IPS-18a (cell line): ENCODE measurements at regions not wholly inside any gene's neighbourhood (a gene's known extent, or its start where the extent isn't known, plus 50 kb on each side); places are given as distances from the start of the nearest gene placed in this dataset.

ENCODE experiments used
- H3K27ac ChIP-seq: one replicate; pipeline ENCODE4 v1.5.1; 2013; ENCODE audit warnings: low read length
- H3K27me3 ChIP-seq: one replicate; pipeline ENCODE4 v1.6.1; 2013; ENCODE audit warnings: mild to moderate bottlenecking, low read length; ENCODE audit not compliant: control insufficient read depth, insufficient read depth
- H3K36me3 ChIP-seq: one replicate; pipeline ENCODE4 v1.6.1; 2013; ENCODE audit warnings: low read depth, low read length; ENCODE audit not compliant: control insufficient read depth
- H3K4me1 ChIP-seq: one replicate; pipeline ENCODE4 v1.6.1; 2013; ENCODE audit warnings: low read depth, low read length; ENCODE audit not compliant: control insufficient read depth
- H3K4me3 ChIP-seq: one replicate; pipeline ENCODE4 v1.5.1; 2013; ENCODE audit warnings: low read length
- H3K9ac ChIP-seq: one replicate; pipeline ENCODE4 v1.6.1; 2013; ENCODE audit warnings: mild to moderate bottlenecking, low read length, moderate library complexity
- H3K9me3 ChIP-seq: one replicate; pipeline ENCODE4 v1.6.1; 2013; ENCODE audit warnings: low read depth, low read length; ENCODE audit not compliant: control insufficient read depth

DNA sequence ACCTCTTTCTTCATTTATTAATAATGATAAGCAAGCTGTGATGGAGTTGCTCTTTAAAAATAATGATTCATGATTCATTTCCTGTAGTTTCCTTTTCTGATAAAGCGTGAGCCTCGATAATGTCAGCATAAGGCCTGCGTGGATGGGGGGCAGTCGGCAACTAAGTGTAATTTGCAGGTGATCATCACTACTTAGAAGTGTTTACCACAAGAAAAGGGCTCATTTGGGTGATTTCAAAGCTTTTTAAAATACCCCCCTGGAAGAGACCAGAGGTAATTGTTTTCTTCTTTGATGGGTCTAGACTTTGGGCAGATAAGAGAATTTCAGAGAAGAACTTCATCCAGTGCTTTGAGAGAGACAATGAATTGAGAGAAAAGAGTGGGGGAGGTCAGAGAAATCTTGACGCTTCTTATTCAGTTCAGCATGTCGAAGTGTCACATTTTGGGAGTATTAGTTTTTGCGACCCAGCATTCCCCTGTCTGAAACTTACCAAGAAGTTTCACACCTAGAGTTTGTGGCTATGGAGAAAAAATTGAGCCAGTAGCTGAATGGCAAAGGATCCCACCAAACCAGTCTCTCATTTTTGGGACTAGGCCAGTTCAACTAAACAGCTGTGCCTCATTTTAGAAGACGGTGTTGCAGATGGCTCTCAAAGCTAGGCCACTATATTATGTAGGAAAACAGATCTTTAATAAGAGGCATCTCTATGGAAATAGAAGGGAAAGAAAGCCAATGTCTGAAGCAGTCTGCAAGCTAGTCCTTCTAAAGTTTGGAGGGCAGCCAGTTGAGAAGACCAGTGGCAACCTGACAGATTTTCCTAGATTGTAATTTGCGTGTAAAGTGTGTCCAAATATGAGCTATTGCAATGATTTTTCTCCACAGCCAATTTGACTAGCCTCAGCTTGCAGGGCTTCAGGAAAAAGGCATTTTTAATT lies 171.0 kb upstream of the PPP1R2C start:
- Histone ChIP-seq H3K4me1 (no peaks in the 10 kb centered on the region), H3K9ac (no peak overlapping the region)

DNA sequence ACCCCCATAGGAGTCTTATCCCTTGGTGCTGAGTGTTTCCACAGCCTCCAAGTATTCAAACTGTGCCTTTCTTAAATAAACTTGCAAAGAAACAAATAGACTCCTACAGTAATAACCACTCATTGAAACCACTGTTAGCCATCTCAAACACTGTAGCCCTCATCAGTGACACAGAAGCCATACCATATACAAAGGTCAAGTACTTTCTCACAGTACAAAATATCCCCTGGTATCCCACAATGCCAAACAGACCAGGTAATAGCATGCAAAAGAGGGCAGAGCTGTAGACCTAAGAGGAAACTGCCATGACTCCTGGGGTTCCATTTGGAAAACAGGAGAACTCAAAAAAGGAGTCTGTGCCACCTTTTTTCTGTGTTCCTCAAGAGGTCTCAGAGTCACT lies 173.8 kb upstream of the PPP1R2C start:
- H3K9ac ChIP-seq: no peak overlapping the region
- H3K27me3 ChIP-seq: no peaks in the 10 kb centered on the region
- H3K36me3 ChIP-seq: no peaks in the 10 kb centered on the region
- no peak overlapping the region for H3K27ac ChIP-seq
- H3K9me3 ChIP-seq: peaks cover 15% of the 10 kb centered on the region
- no peaks in the 10 kb centered on the region for H3K4me1 ChIP-seq
- no peak overlapping the region for H3K4me3 ChIP-seq

More for the DNA sequence above, 171.0 kb upstream of the PPP1R2C start:
- Histone ChIP-seq H3K4me3 (no peak overlapping the region), H3K27me3 (no peaks in the 10 kb centered on the region), H3K27ac (no peak overlapping the region), H3K9me3 (peaks cover 15% of the 10 kb centered on the region), H3K36me3 (no peaks in the 10 kb centered on the region)

DNA sequence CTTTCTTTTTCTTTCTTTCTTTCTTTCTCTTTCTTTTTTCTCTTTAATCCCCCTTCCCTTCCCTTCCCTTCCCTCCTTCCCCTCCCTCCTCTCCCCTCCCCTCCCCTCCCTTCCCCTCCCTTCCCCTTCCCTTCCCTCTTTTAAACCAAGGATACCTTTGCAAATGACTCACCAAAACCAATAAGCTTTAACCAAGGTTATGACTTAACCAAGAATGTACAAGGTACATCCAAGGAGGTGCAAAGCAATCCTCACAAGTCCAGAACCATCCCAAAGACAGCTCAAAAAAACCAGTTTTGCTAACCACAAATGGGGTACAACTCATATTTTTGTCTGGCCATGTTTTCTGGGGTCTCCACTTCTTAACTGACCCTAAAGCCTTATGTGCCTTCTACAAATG lies 174.7 kb upstream of the PPP1R2C start:
- Histone ChIP-seq H3K9me3 (peaks cover 15% of the 10 kb centered on the region), H3K36me3 (no peaks in the 10 kb centered on the region), H3K27me3 (no peaks in the 10 kb centered on the region), H3K4me3 (no peak overlapping the region), H3K27ac (no peak overlapping the region), H3K9ac (no peak overlapping the region), H3K4me1 (no peaks in the 10 kb centered on the region)

DNA sequence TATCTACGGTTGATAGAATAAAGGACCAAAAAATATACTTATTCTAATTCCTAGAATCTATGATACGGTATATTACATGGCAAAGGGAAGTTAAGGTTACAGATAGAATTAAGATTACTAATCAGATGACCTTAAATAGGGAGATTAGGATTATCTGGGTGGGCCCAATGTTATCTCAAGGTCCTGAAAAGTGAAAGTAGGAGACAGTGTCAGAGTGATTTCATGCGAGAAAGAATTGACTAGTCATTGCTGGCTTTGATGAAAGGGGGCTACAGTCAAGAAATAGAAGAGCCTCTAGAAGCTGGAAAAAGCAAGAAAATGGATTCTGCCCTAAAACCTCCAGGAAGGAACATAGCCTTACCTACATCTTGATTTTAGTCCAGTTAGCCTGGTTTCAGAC lies 176.9 kb upstream of the PPP1R2C start:
- H3K36me3 ChIP-seq: no peaks in the 10 kb centered on the region
- H3K27me3 ChIP-seq: no peaks in the 10 kb centered on the region
- no peak overlapping the region for H3K9ac ChIP-seq
- H3K4me1 ChIP-seq: no peaks in the 10 kb centered on the region
- H3K9me3 ChIP-seq: peaks cover 10% of the 10 kb centered on the region
- H3K27ac ChIP-seq: no peak overlapping the region
- no peak overlapping the region for H3K4me3 ChIP-seq

DNA sequence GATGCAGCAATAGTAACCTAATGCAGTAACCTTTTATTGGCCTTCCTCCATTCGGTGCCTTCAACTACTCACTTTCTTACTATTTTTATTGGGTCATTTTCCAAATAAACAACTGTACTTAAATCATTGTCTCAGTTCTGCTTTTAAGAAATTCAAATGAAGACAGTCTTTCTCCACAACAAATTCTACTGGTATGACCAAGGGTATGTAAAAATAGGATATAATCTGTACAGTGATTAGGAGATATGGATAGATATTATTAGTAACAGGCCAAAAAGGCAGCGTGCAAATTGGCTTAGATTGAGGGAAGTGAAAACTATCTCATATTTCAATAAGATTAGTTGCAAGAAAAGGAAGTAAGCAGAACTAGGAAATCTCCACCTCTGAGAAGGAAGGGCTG lies 177.4 kb upstream of the PPP1R2C start:
- Histone ChIP-seq H3K4me3 (no peak overlapping the region), H3K4me1 (no peaks in the 10 kb centered on the region), H3K36me3 (no peaks in the 10 kb centered on the region), H3K27ac (no peak overlapping the region), H3K9ac (no peak overlapping the region), H3K27me3 (no peaks in the 10 kb centered on the region), H3K9me3 (peaks cover 14% of the 10 kb centered on the region)

DNA sequence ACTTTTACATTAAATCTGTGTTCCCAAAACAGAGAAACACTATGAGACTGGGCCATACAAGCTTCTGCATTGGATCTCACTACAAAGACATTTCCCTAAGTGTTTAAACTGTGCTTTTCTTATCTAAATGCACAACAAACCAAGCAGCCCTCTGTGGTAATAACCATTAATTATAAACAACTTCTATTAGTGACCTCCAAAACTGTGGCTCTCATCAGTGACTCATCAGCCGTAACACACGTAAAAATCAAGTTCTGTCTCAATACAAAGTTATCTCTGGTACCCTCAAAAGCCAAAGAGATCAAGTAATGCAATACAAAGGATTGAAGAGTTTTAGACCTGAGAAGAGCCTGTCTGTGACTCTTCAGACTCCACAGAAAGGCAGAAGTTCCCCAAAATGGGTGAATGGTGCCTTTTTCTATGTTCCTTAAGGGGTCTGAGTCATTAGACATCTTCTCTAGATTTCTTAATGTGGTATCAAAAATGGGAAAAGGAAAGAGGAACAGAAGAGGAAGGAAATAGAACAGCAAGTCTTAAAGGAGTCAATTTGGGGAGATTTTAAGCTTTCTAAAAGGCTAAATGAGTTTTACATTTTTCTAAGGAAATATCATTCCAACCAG lies 189.8 kb upstream of the PPP1R2C start:
- Histone ChIP-seq H3K27me3 (no peaks in the 10 kb centered on the region), H3K4me1 (no peaks in the 10 kb centered on the region)

DNA sequence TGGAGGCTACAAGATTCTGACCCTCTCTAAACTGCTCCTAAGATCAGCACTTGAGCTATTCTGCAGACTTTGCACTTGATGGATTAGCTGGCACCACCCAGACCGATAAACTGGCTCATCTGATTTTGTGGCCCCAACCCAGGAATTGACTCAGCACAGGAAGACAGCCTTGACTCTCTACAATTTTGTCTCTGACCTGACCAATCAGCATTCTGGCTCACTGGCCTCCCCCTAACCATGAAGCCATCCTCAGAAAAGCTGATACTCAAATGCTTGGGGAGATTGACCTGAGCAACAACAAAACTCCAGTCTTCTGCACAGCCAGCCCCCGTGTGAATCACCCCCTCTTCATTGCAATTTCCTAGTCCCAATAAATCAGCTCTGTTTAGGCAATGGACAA lies 195.4 kb upstream of the PPP1R2C start:
- Histone ChIP-seq H3K36me3 (no peaks in the 10 kb centered on the region), H3K4me3 (no peak overlapping the region), H3K9me3 (peaks cover 18% of the 10 kb centered on the region), H3K9ac (no peak overlapping the region), H3K27ac (no peak overlapping the region), H3K4me1 (no peaks in the 10 kb centered on the region), H3K27me3 (no peaks in the 10 kb centered on the region)

More for the DNA sequence above, 189.8 kb upstream of the PPP1R2C start:
- peaks cover 7% of the 10 kb centered on the region for H3K9me3 ChIP-seq
- no peak overlapping the region for H3K4me3 ChIP-seq
- H3K27ac ChIP-seq: no peak overlapping the region
- no peak overlapping the region for H3K9ac ChIP-seq
- H3K36me3 ChIP-seq: no peaks in the 10 kb centered on the region

DNA sequence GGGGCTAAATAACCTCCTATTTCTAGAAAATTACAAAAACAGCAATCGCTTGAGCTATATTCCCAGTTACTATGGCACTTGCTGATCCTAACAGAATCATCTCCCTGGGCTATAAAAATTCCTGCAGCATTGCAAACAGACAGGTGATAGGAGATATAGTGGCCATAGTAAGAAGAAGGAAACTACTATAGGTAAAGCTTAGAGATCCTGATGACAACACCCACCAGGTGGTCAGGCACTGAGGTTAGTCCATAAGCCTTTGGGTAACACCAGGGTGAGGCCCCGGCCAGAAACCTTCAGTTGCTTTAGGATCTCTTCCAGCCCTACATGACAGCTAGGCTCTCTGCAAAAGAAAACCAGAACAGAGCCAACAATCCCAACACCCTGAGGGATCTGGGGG lies 197.9 kb upstream of the PPP1R2C start:
- Histone ChIP-seq H3K27ac (no peak overlapping the region), H3K9ac (no peak overlapping the region), H3K4me3 (no peak overlapping the region)

DNA sequence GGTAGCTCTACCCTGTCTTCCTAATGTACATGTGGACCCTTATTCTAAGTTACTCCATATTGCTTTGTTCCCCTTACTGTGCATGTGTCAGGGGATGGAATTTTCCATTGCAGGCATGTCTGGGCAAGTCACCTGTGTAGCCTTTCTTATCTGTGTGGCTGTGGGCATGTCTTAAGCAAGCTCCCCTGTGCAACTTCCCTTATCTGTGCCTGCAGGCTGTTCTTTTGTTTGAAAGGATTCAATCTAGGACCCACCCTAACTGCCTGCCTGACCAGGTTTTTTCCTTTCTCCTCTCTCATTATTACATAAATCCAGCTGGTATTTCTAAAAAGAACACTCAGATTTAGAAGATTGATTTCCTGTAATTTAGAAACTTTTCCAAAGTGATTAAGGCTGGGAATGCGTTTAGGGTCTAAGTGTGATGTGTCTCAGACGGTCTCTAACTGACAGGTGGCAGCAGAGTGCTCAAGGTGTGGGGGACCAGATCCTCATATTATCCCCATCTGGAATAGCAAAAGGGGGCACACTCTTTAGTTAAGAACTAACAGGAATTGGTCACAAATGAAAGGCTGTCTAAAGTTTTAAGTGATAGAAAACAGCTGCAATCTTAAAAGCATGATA lies 198.9 kb upstream of the PPP1R2C start:
- no peaks in the 10 kb centered on the region for H3K36me3 ChIP-seq
- H3K27ac ChIP-seq: no peak overlapping the region
- no peak overlapping the region for H3K9ac ChIP-seq
- H3K27me3 ChIP-seq: no peaks in the 10 kb centered on the region
- no peak overlapping the region for H3K4me3 ChIP-seq
- no peaks in the 10 kb centered on the region for H3K4me1 ChIP-seq
- peaks cover 16% of the 10 kb centered on the region for H3K9me3 ChIP-seq

More for the DNA sequence above, 197.9 kb upstream of the PPP1R2C start:
- H3K4me1 ChIP-seq: no peaks in the 10 kb centered on the region
- H3K36me3 ChIP-seq: no peaks in the 10 kb centered on the region
- H3K9me3 ChIP-seq: peaks cover 16% of the 10 kb centered on the region
- no peaks in the 10 kb centered on the region for H3K27me3 ChIP-seq

DNA sequence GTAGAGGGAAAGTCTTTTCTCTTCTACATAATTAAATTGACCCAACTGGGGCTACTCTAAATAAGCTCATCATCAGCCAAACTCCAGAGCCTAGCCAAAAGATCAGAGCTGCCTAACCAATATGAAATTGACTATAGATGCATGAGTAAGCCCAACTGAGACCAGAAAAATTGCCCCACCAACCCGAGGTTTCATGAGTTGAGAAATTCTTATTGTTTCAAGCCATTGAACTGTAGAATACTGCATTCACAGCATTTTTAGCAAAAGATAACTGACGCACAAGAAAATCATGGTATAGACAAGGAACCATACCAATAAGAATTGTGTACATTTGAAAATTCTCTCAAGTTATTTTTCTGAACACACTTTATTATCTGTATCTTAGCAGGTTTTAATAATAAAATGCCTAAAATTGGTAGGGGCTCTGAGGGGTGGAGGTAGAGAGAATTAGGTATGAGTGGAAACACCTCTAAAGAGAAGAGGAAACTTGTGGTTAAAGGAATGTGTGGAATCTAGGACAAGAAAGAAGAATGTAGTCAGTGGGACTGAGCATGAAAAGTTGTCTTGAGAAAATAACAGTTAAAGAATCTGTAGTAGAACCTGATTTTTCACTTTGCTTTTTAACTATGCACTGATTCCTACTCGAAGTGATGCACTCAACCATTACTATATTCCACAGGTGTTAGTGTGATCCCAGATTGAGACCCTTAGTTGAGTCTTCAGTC lies 200.9 kb upstream of the PPP1R2C start:
- Histone ChIP-seq H3K4me1 (no peaks in the 10 kb centered on the region), H3K4me3 (no peak overlapping the region), H3K9ac (no peak overlapping the region), H3K27me3 (no peaks in the 10 kb centered on the region), H3K9me3 (peaks cover 16% of the 10 kb centered on the region), H3K36me3 (no peaks in the 10 kb centered on the region), H3K27ac (no peak overlapping the region)

DNA sequence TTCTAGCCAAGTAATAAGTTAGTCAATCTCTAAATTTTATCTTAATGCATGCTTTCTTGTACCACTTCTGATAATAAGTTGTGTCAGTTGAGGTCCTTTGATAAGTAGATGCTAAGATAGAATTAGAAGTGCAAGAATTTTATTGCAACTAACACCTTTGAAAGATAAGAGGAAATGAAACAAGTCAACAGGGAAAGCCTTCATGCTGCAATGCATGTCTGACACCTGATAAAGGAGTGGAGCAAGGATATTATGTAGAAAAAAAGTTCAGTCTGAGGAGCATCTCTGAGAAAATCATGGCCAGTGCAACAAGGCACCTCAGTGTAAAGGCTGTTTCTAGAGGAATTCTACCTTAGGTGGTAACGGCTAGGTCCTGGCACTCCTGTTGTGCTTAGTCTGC lies 210.7 kb upstream of the PPP1R2C start:
- Histone ChIP-seq H3K4me3 (no peak overlapping the region), H3K27ac (no peak overlapping the region), H3K36me3 (no peaks in the 10 kb centered on the region), H3K4me1 (peaks cover 18% of the 10 kb centered on the region), H3K9me3 (peaks cover 13% of the 10 kb centered on the region), H3K9ac (no peak overlapping the region), H3K27me3 (no peaks in the 10 kb centered on the region)
